ENCODE measurements at regions not wholly inside any gene's neighbourhood (a gene's known extent, or its start where the extent isn't known, plus 50 kb on each side); places are given as distances from the start of the nearest gene placed in this dataset.

GRCh38 chr17:5975661-5976060 lies 94.5 kb upstream of the WSCD1 start:
- WGBS, 5 donors = 58 to 81% (median 74%) methylated on average over 2 to 3 of the region's 3 CpGs

DNA sequence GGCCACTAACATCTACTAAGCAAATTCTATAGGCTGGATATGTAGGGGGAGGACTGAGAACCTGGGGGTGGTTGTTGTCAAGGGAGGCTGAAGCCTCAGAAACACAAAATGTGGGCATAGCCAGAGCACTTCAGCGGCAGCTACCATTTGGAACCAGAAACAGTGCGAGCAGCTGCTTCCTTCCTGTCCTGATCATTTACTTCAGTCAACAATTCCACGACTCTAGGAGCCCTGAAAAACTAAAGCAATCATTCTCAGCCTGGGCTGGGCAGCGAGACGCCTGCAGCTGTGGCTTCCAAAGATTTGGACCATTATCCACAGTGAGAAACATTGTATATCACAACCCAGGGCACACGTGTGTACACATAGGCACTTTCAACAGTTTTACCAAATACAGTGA lies 93.9 kb upstream of the WSCD1 start:
- intact Hi-C loops (cut with DNase I; ENCODE audit: low total_unique reads) = no loop called here
- TF ChIP-seq POLR2A (IDR thresholded peaks at IDR 0.05) = no peak
- TF ChIP-seq CTCF (IDR thresholded peaks at IDR 0.05 in 8 of 11, conservative IDR thresholded peaks at IDR 0.05 in 3 of 11) = no peak
- TF ChIP-seq POLR2AphosphoS5 (IDR thresholded peaks at IDR 0.05) = no peak
- no peak overlapping the region for H3K27ac ChIP-seq
- 14 to 23% (median 16%) methylated on average over 6 of the region's 6 CpGs for WGBS, 5 donors
- H3K4me3 ChIP-seq = no peak overlapping the region
- DNase-seq = no peak
- H3K4me1 ChIP-seq = no peaks in the 10 kb centered on the region
- peaks cover 0 to 17% (median 12%) of the 10 kb centered on the region in 8 donors for H3K9me3 ChIP-seq
- H3K36me3 ChIP-seq = no peaks in the 10 kb centered on the region
- peaks cover 0 to 14% (median 0%) of the 10 kb centered on the region in 7 donors for H3K27me3 ChIP-seq (replicated peaks in 1 of 7)

More at GRCh38 chr17:5975661-5976060, 94.5 kb upstream of the WSCD1 start:
- H3K4me1 ChIP-seq = no peaks in the 10 kb centered on the region
- peaks cover 0 to 14% (median 0%) of the 10 kb centered on the region in 7 donors for H3K27me3 ChIP-seq (replicated peaks in 1 of 7)
- no peak overlapping the region for H3K4me3 ChIP-seq
- no peaks in the 10 kb centered on the region for H3K36me3 ChIP-seq
- intact Hi-C loops (cut with DNase I; ENCODE audit: low total_unique reads) = no loop called here
- DNase-seq = no peak
- TF ChIP-seq POLR2A (IDR thresholded peaks at IDR 0.05) = no peak
- TF ChIP-seq CTCF (IDR thresholded peaks at IDR 0.05 in 8 of 11, conservative IDR thresholded peaks at IDR 0.05 in 3 of 11) = no peak
- TF ChIP-seq POLR2AphosphoS5 (IDR thresholded peaks at IDR 0.05) = no peak
- peaks cover 0 to 17% (median 12%) of the 10 kb centered on the region in 8 donors for H3K9me3 ChIP-seq
- no peak overlapping the region for H3K27ac ChIP-seq

- H3K27me3 ChIP-seq (replicated peaks in 1 of 7) = peaks cover 0 to 14% (median 0%) of the 10 kb centered on the region in 7 donors
- DNase-seq = no peak
- WGBS, 5 donors = 53 to 73% (median 66%) methylated on average over 7 of the region's 7 CpGs
- H3K4me1 ChIP-seq = no peaks in the 10 kb centered on the region
- TF ChIP-seq CTCF (IDR thresholded peaks at IDR 0.05 in 8 of 11, conservative IDR thresholded peaks at IDR 0.05 in 3 of 11) (no peak), POLR2AphosphoS5 (IDR thresholded peaks at IDR 0.05) (no peak), POLR2A (IDR thresholded peaks at IDR 0.05) (no peak)
- H3K4me3 ChIP-seq = no peak overlapping the region
- no peak overlapping the region for H3K27ac ChIP-seq
- peaks cover 0 to 7% (median 3%) of the 10 kb centered on the region in 8 donors for H3K9me3 ChIP-seq
- H3K36me3 ChIP-seq = no peaks in the 10 kb centered on the region
- intact Hi-C loops (cut with DNase I; ENCODE audit: low total_unique reads) = no loop called here
Measured at GRCh38 chr17:5978496-5978895, 91.7 kb upstream of the WSCD1 start.

DNA sequence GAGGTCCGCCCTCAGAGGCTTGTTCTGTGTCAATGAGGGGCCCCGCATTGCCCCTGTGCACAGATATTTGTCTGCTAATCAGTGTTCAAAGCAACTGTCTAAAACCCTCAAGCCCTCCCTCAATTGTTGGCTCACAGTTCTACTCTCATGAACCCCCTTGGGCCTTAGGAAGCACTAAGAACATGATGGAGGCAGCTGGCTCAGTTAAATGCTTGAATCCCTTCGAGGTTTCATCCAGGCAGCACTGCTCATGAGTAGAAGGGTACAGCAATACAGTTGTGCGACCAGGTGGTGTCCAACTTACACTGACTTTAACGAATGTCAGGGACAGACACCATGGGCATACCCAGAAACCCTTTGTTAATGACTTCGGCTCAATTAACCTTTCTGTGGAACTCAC lies 89.2 kb upstream of the WSCD1 start:
- H3K4me1 ChIP-seq = no peaks in the 10 kb centered on the region
- DNase-seq = no peak
- no peaks in the 10 kb centered on the region for H3K36me3 ChIP-seq
- H3K27ac ChIP-seq = no peak overlapping the region
- H3K27me3 ChIP-seq (replicated peaks in 1 of 7) = peaks cover 0 to 8% (median 0%) of the 10 kb centered on the region in 7 donors
- no peaks in the 10 kb centered on the region for H3K9me3 ChIP-seq
- no peak overlapping the region for H3K4me3 ChIP-seq
- TF ChIP-seq CTCF (IDR thresholded peaks at IDR 0.05 in 8 of 11, conservative IDR thresholded peaks at IDR 0.05 in 3 of 11) = no peak
- TF ChIP-seq POLR2A (IDR thresholded peaks at IDR 0.05) = no peak
- TF ChIP-seq POLR2AphosphoS5 (IDR thresholded peaks at IDR 0.05) = no peak
- 82 to 93% (median 87%) methylated on average over 6 of the region's 6 CpGs for WGBS, 5 donors
- intact Hi-C loops (cut with DNase I; ENCODE audit: low total_unique reads) = no loop called here

Measured in spleen (tissue), 11 donors.